Sigmoid colon (tissue), 6 donors: ENCODE measurements at regions not wholly inside any gene's neighbourhood (a gene's known extent, or its start where the extent isn't known, plus 50 kb on each side); places are given as distances from the start of the nearest gene placed in this dataset.

Experiments
- DNase-seq: peaks from one replicate; pipeline ENCODE4 v3.0.0-alpha.2; 2019
- H3K27ac ChIP-seq, 4 donors: fragments of 200-600 bp; sonication (generic); one replicate each; pipeline ENCODE4 v1.5.1; 2016 to 2019; ENCODE audit warnings: mild to moderate bottlenecking in 1 of 4
- H3K27me3 ChIP-seq, 3 donors: fragments of 200-600 bp; sonication (generic); one replicate each; pipeline ENCODE4 v1.5.1; 2019; ENCODE audit warnings: mild to moderate bottlenecking in 1 of 3
- H3K36me3 ChIP-seq, 4 donors: fragments of 200-600 bp; sonication (generic); one replicate each; pipeline ENCODE4 v1.5.1; 2016 to 2019
- H3K4me1 ChIP-seq, 4 donors: fragments of 200-600 bp; sonication (generic); one replicate each; pipeline ENCODE4 v1.5.1; 2017 to 2019
- H3K4me3 ChIP-seq, 4 donors: fragments of 200-600 bp; sonication (generic); one replicate each; pipeline ENCODE4 v1.5.1; 2017 to 2019; ENCODE audit warnings: mild to moderate bottlenecking in 2 of 4, moderate library complexity in 1 of 4
- H3K9me3 ChIP-seq, 4 donors: fragments of 200-600 bp in 3 of 4; sonication (generic) in 3 of 4; one replicate each; pipeline versions ENCODE4 v1.5.1 to v1.6.1; 2013 to 2019
- CTCF ChIP-seq, 4 experiments: fragments of 450-650 bp in 3 of 4; fragments of 200-600 bp in 1 of 4; IDR thresholded peaks; one replicate each; pipeline ENCODE4 v1.5.1; 2016 to 2019; ENCODE audit warnings: antibody characterized with exemption in 4 of 4, mild to moderate bottlenecking in 3 of 4, moderate library complexity in 2 of 4
- EP300 ChIP-seq, 4 donors: sonication (generic); formaldehyde crosslinking; IDR thresholded peaks; one replicate each; pipeline ENCODE4 v1.6.1; 2017; ENCODE audit warnings: antibody characterized with exemption in 4 of 4
- POLR2A ChIP-seq, 2 donors: fragments of 450-650 bp; IDR thresholded peaks; one replicate each; pipeline ENCODE4 v1.6.1; 2016; ENCODE audit warnings: antibody characterized with exemption in 2 of 2, mild to moderate bottlenecking in 2 of 2, moderate library complexity in 2 of 2
- POLR2AphosphoS5 ChIP-seq, 4 donors: sonication (generic); formaldehyde crosslinking; IDR thresholded peaks; one replicate each; pipeline ENCODE4 v1.6.1; 2017; ENCODE audit warnings: antibody characterized with exemption in 4 of 4
- WGBS, 2 donors: extraction: QIAGEN DNeasy Blood & Tissue Kit; methylation state at CpG; one replicate each; pipeline ENCODE4 v1.1.7; 2013; 5-methylcytosine and 5-hydroxymethylcytosine counted together
- intact Hi-C: fragments of 100-400 bp; cut with DNase I; formaldehyde crosslinking; loops from one replicate; pipeline ENCODE4 v1.15.1; 2023
- donor health status: healthy with polysubstance abuse.
- donor health status: healthy.

- H3K9me3 ChIP-seq, result no peaks in the 10 kb centered on the region
- no peaks in the 10 kb centered on the region for H3K36me3 ChIP-seq
- TF ChIP-seq CTCF (IDR thresholded peaks at IDR 0.05), result no peak
- no peak for TF ChIP-seq POLR2A (IDR thresholded peaks at IDR 0.05)
- no peak for TF ChIP-seq EP300 (IDR thresholded peaks at IDR 0.05)
- TF ChIP-seq POLR2AphosphoS5 (IDR thresholded peaks at IDR 0.05), result no peak
- intact Hi-C loops, result no loop called here
- peaks cover 0 to 8% (median 5%) of the 10 kb centered on the region in 4 donors for H3K4me1 ChIP-seq
- 46 to 56% methylated on average over 8 of the region's 8 CpGs for WGBS, 2 donors
- no peaks in the 10 kb centered on the region for H3K27me3 ChIP-seq
- no peak overlapping the region for H3K4me3 ChIP-seq
- no peak overlapping the region for H3K27ac ChIP-seq
- peak; percentile 52 for DNase-seq
These were observed 325.1 kb downstream of the BCL11B start for GRCh38 chr14:98946940-98947339.

- Histone ChIP-seq H3K36me3 (no peaks in the 10 kb centered on the region), H3K27me3 (no peaks in the 10 kb centered on the region), H3K4me1 (peaks cover 0 to 8% (median 5%) of the 10 kb centered on the region in 4 donors), H3K27ac (no peak overlapping the region), H3K9me3 (no peaks in the 10 kb centered on the region), H3K4me3 (no peak overlapping the region)
- intact Hi-C loops, result no loop called here
- DNase-seq, result peak; percentile 48
- WGBS, 2 donors, result 88 to 93% methylated on average over 8 of the region's 8 CpGs
- TF ChIP-seq POLR2AphosphoS5 (IDR thresholded peaks at IDR 0.05) (no peak), POLR2A (IDR thresholded peaks at IDR 0.05) (no peak), CTCF (IDR thresholded peaks at IDR 0.05) (no peak), EP300 (IDR thresholded peaks at IDR 0.05) (no peak)
These were observed 323.9 kb downstream of the BCL11B start for GRCh38 chr14:98947911-98948595.

DNA sequence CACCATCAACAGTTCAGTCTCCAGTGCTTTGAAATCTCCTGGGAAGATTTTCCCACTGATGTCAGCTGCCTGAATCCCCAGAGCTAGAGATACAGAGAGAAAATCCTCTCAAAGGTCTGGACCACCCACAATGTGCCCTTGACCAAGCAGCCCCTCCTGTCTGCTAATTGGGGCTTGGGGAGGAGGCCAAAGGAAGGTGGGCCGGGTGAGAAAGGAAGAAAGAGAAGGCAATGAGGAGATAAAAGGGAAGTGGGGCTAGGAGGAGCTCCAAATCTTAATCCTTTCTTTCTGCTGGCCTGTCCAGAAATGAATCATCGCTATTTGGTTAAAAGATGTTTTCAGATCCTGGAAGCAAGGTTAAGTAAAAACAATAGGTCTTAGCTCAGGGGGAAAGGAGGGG lies 322.9 kb downstream of the BCL11B start:
- WGBS, 2 donors, result 72 to 75% methylated on average over 2 of the region's 2 CpGs
- Histone ChIP-seq H3K9me3 (no peaks in the 10 kb centered on the region), H3K27me3 (no peaks in the 10 kb centered on the region), H3K4me3 (no peak overlapping the region), H3K4me1 (peaks cover 0 to 8% (median 5%) of the 10 kb centered on the region in 4 donors), H3K36me3 (no peaks in the 10 kb centered on the region), H3K27ac (no peak overlapping the region)
- TF ChIP-seq EP300 (IDR thresholded peaks at IDR 0.05) (no peak), POLR2A (IDR thresholded peaks at IDR 0.05) (no peak), CTCF (IDR thresholded peaks at IDR 0.05) (no peak), POLR2AphosphoS5 (IDR thresholded peaks at IDR 0.05) (no peak)
- intact Hi-C loops, result no loop called here
- DNase-seq, result peak; percentile 24

DNA sequence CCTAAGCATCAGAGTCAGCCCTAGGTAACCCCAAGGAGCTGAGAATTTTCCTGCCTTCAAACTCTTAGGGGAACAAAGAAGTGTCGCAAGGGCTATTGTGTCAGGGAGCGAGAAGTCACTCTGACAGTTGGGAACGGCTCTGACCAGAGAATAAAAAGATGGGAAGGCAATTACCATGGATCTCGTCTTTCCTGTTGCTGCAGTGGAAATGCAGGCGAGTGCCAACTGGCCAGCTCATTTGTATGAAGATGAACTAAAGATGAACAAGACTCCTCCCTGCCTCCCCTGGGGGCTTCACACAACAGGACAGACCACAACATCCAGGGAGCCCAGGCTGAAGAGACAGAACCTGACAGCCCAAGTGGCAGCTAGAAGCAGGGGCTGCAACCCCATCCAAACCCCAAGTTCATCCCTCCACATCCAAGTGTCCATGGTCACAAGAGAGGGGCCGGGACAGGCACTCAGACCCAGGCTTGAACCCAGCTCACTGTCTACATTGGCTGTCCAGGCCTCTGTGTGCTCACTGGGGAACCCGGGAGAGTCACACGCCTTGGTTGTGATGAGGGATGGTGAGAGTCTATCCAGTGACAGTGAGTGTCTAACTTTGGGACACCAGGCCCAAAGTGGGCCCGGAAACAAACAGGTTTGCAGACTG lies 322.4 kb downstream of the BCL11B start:
- peak; percentile 56 for DNase-seq
- no peak for TF ChIP-seq POLR2A (IDR thresholded peaks at IDR 0.05)
- no peak for TF ChIP-seq POLR2AphosphoS5 (IDR thresholded peaks at IDR 0.05)
- no peak for TF ChIP-seq CTCF (IDR thresholded peaks at IDR 0.05)
- no peak for TF ChIP-seq EP300 (IDR thresholded peaks at IDR 0.05)
- Histone ChIP-seq H3K27me3 (no peaks in the 10 kb centered on the region), H3K36me3 (no peaks in the 10 kb centered on the region), H3K4me3 (no peak overlapping the region), H3K9me3 (no peaks in the 10 kb centered on the region), H3K27ac (no peak overlapping the region), H3K4me1 (peaks cover 0 to 8% (median 5%) of the 10 kb centered on the region in 4 donors)
- WGBS, 2 donors, result 77 to 84% methylated on average over 9 of the region's 9 CpGs
- intact Hi-C loops, result no loop called here
